ENCODE measurements at regions not wholly inside any gene's neighbourhood (a gene's known extent, or its start where the extent isn't known, plus 50 kb on each side); places are given as distances from the start of the nearest gene placed in this dataset.

- DNase-seq (ENCODE audit: low spot score) (no peak), ATAC-seq (ENCODE audit: low FRiP score) (peak; percentile 80)
- TF ChIP-seq CTCF (IDR thresholded peaks at IDR 0.05), result no peak
These were observed 365.0 kb upstream of the CDH9 start for GRCh38 chr5:27403243-27403882.

- ATAC-seq (ENCODE audit: low FRiP score), result no peak
These were observed 364.4 kb upstream of the CDH9 start for GRCh38 chr5:27402828-27403227.

GRCh38 chr5:27396998-27397397 is 358.6 kb upstream of the CDH9 start:
- TF ChIP-seq CTCF (IDR thresholded peaks at IDR 0.05), result no peak
- no peak for ATAC-seq (ENCODE audit: low FRiP score)
- no peak for DNase-seq (ENCODE audit: low spot score)

More at GRCh38 chr5:27402828-27403227, 364.4 kb upstream of the CDH9 start:
- no peak for DNase-seq (ENCODE audit: low spot score)
- TF ChIP-seq CTCF (IDR thresholded peaks at IDR 0.05), result no peak

DNA sequence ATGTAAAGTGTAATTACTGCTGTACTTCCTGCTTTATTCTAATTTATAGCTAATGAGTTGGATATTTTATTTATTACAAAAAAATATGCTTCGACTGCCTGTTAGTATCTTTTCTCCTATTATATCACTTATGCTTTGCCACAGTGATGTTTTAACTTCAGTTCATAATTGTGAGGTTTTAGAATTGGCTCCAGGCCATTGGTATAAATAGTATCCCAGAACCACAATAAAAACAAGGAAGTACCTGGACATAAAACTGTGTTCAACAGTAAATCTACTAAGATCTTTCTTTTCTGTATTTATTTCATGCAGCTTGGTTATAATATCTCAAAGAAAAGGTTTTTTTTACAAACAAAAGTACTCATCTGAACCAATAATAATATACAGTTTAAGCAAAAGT is 354.3 kb upstream of the CDH9 start:
- ATAC-seq (ENCODE audit: low FRiP score), result no peak
- DNase-seq (ENCODE audit: low spot score), result no peak
- TF ChIP-seq CTCF (IDR thresholded peaks at IDR 0.05), result no peak

- ATAC-seq (ENCODE audit: low FRiP score) (no peak), DNase-seq (ENCODE audit: low spot score) (no peak)
- no peak for TF ChIP-seq CTCF (IDR thresholded peaks at IDR 0.05)
These were observed 351.3 kb upstream of the CDH9 start for GRCh38 chr5:27389696-27390095.

GRCh38 chr5:27388755-27389154 is 350.4 kb upstream of the CDH9 start:
- ATAC-seq (ENCODE audit: low FRiP score) (no peak), DNase-seq (ENCODE audit: low spot score) (no peak)
- TF ChIP-seq CTCF (IDR thresholded peaks at IDR 0.05), result no peak

DNA sequence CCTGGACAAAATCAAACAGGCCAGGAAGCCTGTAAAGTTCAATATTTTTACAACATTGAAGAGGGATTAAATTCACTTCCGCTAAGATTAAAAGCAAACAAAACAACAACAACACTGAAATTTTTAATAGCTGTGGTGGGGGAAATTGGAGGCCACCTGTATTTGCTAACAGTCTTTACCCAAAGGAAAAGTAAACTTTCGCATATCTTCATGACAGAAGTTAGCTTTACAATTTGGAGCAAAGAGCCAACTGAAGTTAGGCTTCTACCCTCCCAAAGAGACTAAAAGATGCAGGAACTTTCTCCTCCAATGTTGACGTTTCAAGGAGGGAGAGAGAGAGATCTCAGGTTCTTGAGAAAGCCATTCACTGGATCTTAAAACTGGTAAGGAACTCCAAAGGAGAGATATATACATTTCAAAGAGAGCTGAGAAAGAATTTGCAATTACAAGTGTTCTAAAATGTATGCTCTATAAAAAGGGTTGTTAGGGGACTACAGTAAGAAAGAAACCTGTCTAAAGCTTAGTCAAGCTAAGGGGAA is 349.2 kb upstream of the CDH9 start:
- DNase-seq (ENCODE audit: low spot score), result no peak
- ATAC-seq (ENCODE audit: low FRiP score), result no peak
- no peak for TF ChIP-seq CTCF (IDR thresholded peaks at IDR 0.05)
